HG03469 (cell line): ENCODE measurements at regions not wholly inside any gene's neighbourhood (a gene's known extent, or its start where the extent isn't known, plus 50 kb on each side); places are given as distances from the start of the nearest gene placed in this dataset.

ENCODE experiments used
- ATAC-seq: cut with Tn5 transposase; IDR thresholded peaks from one replicate; pipeline ENCODE4 v1.9.1; 2021; ENCODE audit warnings: mild to moderate bottlenecking, moderate library complexity, moderate number of reproducible peaks; ENCODE audit not compliant: unreplicated experiment

DNA sequence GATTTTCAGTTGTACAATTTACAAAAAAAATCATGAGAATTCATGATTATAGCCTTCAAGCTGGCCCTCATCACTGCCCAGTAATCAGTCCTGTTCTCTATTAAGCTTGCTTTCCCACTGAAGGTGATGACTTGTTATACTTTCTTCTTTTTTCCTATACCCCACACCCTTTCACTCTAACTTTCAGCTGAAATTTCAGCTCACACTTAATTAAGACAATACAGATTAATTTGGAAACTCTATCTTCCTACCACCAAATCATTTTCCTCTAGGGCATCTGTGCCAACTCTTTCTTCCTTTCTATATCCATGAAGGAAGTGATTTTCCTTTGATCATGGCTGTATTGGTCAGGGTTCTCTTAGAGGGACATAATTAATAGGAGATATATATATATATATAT lies 449.9 kb downstream of the CD109 start:
- ATAC-seq = no peak

DNA sequence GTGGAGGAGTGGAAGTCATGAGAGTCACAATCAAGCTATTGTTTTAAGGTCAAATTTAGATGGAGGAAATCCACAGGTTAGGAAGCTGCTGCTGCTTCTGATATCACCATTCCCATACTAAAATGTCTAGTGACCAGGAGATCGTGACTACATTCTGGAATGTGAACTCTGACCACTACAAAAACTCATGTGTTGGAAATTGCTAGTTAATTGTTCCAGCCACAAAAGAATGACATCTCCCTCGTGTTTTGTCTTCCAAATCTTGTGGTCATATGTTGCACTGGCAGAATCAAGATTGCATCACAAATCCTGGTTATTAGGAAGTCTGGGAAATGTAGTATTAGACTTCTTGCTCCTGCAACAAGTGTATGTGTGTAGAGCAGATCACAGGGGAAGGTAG lies 441.9 kb downstream of the CD109 start:
- no peak for ATAC-seq

DNA sequence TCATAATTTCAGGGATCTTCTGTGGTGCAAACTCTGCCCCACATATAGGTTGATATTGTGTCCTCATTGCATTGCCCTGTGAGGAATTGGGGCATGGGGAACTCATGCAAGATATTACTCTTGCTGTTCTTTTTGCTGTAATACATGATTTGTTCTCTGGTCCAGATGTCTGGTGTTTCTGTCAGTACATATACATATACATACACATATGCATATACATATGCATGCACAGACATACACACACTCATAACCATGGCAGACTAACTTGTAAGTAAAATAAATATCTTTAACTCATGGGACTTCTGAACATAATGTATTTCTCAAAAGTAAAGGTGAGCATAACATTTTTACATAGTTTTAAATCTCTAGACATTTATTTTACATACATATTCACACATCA lies 438.3 kb downstream of the CD109 start:
- ATAC-seq = no peak

DNA sequence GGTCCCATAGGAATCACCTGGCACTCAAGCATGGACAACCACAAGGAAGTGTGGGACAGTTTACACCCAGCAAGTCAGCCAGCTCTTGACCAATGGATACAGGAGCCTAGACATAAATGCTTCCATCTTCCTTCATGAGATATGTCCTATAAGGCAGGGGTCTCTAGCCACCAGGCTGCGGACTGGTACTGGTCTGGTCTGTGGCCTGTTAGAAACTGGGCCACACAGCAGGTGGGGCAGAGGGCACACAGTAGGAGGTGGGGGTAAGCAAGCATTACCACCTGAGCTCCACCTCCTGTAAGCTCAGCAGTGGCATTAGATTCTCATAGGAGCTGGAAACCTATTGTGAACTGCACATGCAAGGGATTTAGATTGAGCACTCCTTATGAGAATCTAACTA lies 437.1 kb downstream of the CD109 start:
- ATAC-seq = no peak

DNA sequence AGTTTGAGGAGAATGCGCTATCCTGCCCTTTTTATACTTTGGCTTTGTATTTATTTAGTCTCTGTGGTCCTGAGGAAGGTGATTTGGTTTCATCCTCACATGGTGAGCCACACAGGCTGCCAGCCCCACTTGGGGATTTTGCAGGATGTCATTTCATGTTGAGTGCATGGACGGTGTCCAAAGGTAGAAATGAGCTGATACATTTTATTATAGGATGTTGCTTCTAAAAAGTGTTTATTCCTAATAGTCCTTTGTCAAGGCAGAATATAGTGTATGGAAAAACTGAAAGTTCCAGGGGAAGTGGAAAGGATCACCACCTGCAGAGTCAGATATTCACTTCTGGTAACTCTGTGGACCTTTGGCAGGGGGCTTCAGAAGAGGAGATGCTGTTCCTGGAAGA lies 434.6 kb downstream of the CD109 start:
- no peak for ATAC-seq

DNA sequence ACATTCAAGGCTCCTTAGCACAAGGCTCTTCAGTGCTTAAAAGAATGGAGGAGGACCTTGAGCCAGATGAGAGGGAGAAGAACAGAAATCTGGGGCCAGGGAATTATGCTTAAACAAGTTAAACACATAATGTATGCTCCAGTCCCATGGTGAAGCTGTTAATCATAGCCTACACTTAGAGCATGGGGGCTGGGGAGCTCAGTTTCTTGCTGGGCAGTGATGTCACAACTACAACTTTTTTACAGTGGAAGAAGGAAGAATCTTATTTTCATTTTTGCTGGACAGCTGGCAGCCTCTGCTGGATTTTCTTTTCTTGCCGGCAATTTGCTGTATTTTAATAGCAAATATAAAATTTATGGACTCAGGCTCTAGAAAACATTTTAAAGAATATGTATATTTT lies 432.5 kb downstream of the CD109 start:
- ATAC-seq = no peak

DNA sequence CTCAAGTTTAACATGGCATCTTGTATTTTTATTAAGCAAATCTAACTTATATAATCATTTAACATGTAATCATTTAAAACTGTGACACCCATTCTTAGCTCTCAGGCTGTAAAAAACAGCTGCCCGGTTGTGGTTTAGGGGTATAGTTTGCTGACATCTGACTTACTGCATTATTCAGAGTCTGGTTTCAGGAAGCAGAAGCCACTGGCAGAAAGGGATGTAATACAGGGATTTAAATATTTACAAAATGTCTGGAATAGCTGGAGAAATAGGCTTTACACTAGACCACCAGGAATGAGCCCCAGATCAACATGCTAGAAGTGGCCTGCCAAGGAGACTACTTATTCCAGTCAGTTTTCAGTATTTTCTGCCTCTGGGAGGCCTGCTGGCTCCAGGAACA lies 421.1 kb downstream of the CD109 start:
- no peak for ATAC-seq

DNA sequence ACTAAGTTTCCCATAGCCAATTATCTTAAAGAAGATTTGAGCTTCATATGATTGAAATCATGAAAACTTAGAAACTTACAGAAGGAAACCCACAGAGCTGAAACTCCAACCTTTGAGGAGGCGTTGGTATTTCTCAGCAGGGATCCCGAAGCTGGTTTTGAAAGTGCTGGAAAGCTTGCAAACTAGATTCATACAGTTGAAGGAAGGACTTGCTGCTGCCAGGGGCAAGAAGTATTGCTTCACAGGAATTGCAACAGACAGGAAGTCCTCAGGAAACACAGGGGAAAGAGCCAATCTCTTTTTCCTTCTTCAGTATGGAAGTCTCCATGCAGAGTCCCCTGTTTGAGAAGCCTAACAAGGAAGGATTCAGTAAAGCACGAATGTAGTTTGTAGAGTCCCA lies 419.7 kb downstream of the CD109 start:
- no peak for ATAC-seq

DNA sequence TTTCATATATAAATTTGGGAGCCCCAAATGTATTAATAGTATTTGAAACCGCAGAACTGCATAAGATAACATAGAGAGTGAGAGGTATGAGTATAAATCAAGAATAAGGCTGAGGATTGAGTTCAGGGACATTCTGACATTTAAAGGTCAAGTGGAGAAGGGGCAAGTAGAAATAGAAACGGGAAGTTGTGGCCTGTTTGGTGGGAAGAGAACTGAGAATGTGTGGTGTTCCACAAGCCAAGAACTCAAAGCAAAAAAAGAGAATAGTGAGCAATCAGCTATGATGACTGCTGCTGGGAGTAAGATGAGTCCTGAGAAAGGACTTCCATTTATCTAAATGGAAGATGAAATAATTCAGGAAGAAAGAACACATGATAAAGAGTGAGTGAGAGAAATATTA lies 418.4 kb downstream of the CD109 start:
- peak; percentile 48 for ATAC-seq

DNA sequence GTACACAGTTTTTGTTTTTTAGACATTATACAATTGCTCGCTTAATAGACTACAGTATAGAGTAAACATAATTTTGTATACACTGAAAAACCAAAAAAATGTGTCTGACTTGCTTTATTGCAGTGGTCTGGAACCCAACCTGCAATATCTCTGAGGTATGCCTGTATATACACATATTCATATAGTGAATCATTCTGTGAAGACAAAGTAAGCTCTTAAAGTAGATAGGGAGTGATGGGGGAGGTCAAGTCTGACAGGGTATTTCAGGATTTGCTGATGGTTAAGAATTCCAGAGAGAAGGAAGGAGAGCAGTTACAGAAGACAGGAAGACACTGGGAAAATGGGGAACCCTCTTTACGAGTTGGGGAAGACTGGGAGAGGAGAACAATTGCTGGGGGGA lies 417.9 kb downstream of the CD109 start:
- ATAC-seq = no peak

DNA sequence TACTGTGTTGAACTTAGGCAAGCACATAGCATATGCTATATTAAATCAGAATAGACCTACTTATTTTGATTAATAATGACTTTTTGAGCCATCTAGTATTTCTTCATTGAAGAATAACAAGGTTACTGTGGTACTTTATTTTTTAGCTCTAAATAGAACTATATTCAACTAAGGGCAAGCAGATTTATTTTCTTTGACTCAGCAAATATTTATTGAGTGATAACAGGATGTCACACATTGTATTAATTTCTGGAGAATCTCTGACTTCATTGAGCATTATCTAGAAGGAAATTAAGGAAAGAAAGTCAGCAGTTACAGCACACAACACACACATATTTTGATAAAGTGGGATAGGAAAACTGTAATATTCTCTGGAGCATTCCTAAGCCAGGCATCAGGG lies 407.4 kb downstream of the CD109 start:
- ATAC-seq = no peak

DNA sequence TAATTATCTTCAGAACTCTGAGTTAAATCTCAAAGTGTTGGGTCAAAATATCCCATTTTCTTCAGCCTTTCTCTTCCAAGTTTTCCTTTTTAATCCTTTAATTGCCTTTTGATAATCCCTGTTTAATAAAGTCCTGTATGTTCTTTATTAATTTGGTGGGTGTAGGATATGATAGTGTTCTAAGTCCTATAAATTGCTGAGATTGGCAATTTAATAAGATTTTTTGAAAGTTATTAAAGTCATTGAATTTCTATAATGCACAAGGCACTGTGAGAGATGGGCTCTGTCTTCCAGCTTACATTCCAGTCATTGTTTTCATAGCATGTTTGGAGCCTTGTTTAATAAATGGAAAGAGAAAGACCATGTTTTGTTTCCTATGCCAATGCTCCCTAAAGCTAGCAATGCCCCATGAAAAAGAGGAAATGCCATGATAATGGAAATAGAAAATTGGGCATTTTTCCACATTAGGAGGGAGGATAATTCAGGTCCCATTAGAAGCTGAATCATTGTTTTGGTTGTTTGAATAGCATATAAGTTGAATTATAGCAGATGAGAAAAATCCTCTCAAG lies 404.8 kb downstream of the CD109 start:
- no peak for ATAC-seq

DNA sequence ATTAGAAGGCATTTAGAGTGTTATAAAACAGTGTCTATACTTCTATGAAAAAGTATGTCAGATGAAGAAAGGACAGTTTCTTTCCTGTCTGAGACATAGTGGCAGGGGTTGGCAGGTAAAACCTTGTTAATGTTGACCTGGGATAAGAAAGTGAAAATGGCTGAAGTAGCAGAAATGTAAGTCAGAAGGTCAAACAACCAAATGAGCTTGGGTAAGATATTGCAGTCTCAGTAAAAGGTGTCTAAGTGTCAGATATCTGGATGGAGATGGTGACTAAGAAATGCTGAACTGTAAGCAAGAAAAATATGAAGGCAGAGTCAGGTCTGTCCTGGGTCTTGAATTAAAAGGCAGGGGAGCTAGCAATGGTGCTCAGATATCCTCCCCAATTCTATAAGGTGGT lies 400.3 kb downstream of the CD109 start:
- ATAC-seq = no peak

DNA sequence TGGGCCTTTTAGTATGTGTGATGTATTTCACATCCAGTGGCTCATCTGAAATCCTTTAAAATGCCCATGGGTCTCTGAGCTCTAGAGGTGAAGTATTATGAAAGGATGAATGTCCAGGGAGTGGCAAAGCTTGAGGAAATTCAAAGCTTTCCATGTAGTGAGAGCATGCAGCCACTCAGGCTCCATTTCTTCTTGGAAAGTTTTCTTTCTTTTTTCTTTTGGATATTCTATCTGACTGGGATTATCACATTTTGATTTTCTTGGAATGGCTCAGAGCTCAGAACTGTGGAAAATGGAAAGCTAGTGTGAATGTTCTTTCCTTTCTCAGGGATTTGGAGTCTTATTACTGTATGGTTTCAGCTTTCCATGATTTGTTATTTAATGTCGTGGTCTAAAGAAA lies 397.4 kb downstream of the CD109 start:
- no peak for ATAC-seq

DNA sequence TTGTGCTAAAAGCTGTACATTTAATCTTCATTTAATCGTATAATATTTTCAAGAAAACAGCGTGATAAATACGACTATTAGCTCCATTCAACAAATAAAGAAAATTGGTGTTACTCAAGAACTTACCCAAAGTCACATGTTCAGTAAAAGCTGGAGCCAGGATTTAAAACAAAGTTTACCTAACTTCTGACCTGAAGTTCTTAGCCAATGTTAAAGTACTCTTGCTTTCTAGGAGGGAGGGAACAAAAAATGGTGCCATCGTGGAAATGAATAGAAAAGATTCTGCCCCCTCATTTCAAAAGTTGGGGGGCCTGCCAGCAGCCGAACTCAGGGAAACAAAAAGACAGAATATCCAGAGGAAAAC lies 395.8 kb downstream of the CD109 start:
- no peak for ATAC-seq

DNA sequence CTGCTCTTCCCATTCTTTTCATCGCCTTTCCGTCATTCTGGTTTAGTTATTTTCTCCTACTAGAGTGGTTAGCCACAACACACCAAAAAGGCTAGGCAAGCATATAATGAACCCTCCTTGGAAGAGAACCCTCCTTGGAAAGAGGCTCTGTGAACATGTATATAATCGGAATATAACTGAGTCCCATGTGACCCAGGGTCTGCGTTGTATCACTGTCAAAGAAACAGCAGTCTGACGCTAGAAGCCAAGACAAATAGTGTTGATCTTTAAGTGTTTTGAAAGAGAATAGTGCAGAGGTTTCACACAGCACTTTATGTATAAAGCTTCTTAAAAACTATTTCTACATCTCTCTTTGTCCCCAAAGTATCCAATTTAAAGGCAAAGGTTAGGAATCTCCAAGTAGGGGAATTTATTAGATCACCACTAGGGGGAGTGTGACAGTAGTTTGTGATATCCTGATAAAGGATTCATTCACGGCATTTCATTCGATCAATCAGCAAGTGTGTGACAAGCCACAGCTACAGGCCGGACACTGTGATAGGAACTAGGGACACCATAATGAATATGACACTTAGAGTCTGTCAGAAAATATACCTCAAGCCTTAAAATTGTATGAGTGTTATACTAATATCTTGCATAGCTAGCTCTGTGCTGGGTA lies 395.3 kb downstream of the CD109 start:
- ATAC-seq = peak; percentile 59

DNA sequence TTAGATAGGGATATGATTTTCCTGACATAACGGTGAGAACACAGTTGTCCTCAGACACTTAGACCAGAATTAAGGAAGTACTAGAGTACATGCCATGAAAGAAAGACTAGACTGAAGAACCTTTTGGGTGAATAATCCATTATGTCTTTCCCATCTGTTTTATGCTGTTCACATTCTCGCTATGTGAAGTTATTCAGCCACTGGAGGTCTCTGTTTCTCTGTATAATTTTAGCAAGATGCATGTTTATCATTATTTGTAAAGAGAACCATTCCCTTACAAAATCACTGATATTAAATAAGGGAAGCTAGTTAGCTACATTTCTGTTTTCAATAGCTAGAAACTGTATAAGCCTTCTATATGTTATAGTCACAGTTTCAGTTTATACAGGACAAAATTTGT lies 391.9 kb downstream of the CD109 start:
- no peak for ATAC-seq

DNA sequence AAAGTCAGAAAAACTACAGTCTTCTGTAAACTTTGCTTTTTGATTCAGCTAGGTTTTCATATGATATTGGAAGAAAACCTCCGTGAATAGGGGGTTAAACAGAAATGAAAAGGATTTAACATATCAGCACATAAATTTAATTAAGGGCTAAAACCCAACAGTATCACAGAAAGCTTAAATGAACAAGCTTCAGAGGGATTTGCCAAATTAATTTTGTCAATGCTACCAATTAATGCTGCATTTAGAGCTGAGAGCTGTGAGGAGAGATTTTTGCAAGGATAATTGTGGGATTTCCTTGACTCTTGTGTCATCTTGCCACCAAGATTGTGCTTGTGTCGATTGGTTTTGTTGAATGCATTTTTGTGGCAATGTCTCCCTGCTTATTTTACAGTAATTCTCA lies 379.9 kb downstream of the CD109 start:
- ATAC-seq = no peak

DNA sequence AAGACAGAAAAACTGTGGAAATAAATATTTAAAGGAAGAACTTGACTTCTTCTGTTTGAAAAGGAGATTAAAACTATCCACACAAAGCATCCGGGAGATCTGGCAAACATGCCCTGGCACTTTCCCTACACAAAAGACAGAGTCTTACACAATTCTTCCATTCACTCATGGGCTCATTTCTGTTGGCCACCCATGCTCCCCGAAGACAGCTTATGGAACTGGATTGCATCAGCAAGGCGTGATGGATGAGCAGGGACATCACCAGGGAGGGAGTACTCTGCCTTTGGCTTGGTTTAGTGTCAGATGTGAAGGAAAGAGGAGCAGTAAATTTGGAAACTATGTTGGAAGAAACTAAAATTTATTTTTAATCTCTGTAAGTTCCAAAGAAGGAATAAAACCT lies 379.3 kb downstream of the CD109 start:
- no peak for ATAC-seq

DNA sequence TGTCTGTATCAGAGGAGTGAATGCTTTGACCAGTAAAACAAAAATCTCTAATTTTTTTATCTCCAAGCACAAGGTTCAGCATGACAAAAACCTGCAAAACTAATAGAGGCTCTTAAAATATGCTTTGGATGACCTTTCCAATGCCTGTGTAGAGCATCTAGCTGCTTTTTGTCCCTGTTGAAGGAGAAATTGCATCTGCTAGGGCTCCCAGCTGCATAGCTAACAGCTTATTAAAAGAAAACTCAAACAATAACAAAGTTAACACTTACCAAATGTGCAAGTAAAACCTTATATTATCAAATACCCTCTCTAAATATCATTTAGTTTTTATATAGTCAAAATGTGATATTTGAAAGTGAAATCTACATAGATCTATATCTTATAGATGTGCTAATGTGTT lies 378.6 kb downstream of the CD109 start:
- ATAC-seq = no peak

DNA sequence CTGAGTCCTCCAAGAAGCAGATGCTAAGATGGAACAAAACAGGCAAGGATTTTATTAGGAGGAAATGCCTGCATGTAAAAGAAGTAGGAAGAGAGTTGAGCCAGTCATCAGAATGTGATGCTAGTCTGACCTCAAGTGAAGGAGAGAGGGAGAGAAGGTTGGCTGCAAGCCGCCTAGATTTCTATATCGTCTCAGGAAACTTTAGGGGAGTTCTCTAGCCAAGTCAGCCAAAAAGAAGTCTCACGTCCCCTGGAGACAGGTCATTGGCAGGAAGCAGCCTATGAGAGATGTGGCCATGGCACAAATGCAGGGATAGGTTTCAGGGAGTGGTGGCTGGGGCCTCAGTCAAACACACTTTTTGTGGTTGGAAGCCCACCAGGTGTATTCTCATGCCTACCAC lies 378.0 kb downstream of the CD109 start:
- ATAC-seq = no peak

DNA sequence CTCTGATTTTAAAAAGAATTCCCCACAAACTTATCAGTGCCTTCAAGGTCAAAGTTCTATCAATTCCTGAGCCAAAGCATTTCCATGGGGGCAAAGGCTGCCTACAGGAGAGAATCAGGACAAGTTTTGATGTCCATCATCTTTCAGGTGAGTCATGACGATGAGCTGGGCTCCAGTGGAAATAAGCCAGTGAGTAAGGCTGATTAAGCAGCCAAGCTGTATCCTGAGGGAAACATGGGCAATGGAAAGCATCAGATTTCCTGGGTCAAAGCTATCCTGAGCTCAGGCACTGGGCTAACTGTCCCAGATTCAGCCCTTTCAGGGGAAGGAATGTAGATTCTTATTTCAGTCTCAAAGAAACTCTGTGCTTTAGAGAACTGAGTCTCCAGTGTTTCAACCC lies 377.4 kb downstream of the CD109 start:
- ATAC-seq = no peak

DNA sequence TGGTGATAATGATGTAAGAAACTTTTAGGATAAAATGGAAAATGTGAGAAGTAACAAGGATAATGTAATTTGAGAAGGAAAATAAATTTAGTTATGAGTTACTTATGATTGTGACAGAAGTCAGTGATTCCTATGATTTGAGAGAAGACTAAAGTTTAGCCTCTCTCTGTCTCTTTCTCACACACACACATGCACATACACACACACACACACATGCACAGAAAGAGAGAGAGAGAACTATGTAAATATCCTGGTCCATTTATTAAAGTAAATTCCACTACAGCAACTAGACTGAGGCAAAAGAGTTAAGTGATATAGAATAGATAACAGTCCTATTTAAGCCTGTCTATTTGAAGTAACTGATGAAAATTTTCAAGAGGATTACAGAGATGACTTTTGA lies 375.2 kb downstream of the CD109 start:
- no peak for ATAC-seq
